Mucosa of stomach (tissue), 1 donor: ENCODE measurements at regions not wholly inside any gene's neighbourhood (a gene's known extent, or its start where the extent isn't known, plus 50 kb on each side); places are given as distances from the start of the nearest gene placed in this dataset.
"Not testable (repeated sequence)": the region's sequence is repeated elsewhere in the genome, so short reads cannot be mapped to it uniquely, and the experiment has no call there.

Experiments
- H3K27me3 ChIP-seq: one replicate; pipeline ENCODE4 v1.7.0; 2013; ENCODE audit warnings: mild to moderate bottlenecking, low read length; ENCODE audit not compliant: control insufficient read depth, insufficient read depth
- H3K36me3 ChIP-seq: one replicate; pipeline ENCODE4 v1.7.0; 2013; ENCODE audit warnings: low read length; ENCODE audit not compliant: control insufficient read depth, insufficient read depth
- H3K4me1 ChIP-seq: one replicate; pipeline ENCODE4 v1.7.0; 2013; ENCODE audit warnings: mild to moderate bottlenecking, low read length; ENCODE audit not compliant: control insufficient read depth, insufficient read depth
- H3K4me3 ChIP-seq: one replicate; pipeline ENCODE4 v1.7.0; 2013; ENCODE audit warnings: low read length
- H3K9ac ChIP-seq: one replicate; pipeline ENCODE4 v1.7.0; 2013; ENCODE audit warnings: mild to moderate bottlenecking, low read length, moderate library complexity
- H3K9me3 ChIP-seq: one replicate; pipeline ENCODE4 v1.7.0; 2013; ENCODE audit warnings: mild to moderate bottlenecking, low read length, moderate library complexity; ENCODE audit not compliant: control insufficient read depth
- donor health status: Pancreatic carcinoma.

DNA sequence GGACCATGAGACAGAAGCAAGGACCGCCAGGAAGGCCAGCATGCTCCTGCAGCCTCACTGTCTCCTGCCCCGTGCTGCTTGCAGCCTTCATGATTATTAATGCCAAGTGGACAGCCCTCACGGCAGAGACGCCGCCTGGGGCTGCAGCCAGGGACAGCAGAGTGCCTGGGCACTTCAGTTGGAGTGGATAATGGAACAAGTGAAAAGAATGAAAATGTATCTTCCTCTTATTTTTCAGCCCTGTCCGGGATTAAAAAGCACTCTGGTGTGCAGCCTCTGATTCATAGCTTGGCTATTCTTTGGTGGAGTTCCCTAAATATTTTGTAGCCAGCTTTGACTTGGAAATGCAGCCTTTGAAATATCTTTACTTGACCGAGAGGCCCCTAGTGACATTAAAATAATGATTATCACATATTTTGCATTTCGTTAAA, 1404.2 kb downstream of the BRD1 start:
- Histone ChIP-seq H3K9ac (no peak overlapping the region), H3K27me3 (no peaks in the 10 kb centered on the region), H3K9me3 (no peaks in the 10 kb centered on the region), H3K36me3 (no peaks in the 10 kb centered on the region), H3K4me1 (no peaks in the 10 kb centered on the region), H3K4me3 (no peak overlapping the region)

DNA sequence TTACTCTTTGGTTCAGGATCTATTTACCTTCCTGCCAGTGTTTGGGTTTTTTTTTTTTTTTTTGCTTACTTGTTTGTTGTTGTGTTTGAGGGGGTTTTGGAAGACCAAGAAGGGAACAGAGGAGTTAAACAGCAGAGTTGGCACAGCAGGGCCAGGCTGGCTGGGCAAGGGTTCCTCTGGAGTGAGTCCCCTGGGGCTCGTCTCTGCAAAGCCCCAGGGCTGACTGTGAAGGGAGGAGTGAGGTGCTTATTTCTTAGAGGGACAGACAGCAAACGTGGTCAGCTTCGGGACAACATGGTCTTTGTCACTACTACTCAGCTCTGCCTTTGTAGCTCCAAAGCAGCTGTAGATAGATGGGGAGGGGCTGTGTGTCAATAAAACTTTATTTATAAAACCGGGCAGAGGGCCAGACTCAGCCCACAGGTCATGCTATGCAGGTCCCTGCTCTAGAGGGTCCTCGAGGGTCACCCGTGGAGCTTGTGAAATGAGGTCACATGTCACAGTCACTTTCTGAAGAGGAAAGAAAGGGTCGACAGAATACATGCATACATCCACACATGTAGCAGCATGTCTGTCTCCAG, 1404.7 kb downstream of the BRD1 start:
- no peak overlapping the region for H3K4me3 ChIP-seq
- no peaks in the 10 kb centered on the region for H3K27me3 ChIP-seq
- H3K9ac ChIP-seq: no peak overlapping the region
- no peaks in the 10 kb centered on the region for H3K4me1 ChIP-seq
- H3K36me3 ChIP-seq: no peaks in the 10 kb centered on the region
- H3K9me3 ChIP-seq: no peaks in the 10 kb centered on the region

DNA sequence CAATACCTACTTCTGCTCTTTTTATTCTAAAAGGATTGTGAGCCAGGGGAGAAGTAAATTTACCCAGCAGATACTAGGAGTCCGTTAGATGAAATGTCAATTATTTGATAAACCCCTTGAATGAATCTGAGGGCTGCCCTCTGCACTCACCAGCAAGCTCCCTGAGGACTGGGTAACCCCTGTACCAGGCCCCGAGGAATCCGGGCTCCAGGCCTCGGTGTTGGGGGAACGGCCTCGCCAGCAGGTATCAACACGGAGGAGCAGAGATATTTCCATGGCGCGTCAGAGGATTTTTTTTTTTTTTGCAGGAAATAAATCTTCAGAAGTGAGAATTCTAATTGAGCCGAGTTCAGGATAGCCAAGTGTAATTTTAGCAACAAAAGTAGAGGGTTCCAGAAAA, 1408.8 kb downstream of the BRD1 start:
- no peaks in the 10 kb centered on the region for H3K36me3 ChIP-seq
- no peak overlapping the region for H3K4me3 ChIP-seq
- no peaks in the 10 kb centered on the region for H3K9me3 ChIP-seq
- H3K27me3 ChIP-seq: no peaks in the 10 kb centered on the region
- H3K9ac ChIP-seq: no peak overlapping the region
- H3K4me1 ChIP-seq: no peaks in the 10 kb centered on the region

DNA sequence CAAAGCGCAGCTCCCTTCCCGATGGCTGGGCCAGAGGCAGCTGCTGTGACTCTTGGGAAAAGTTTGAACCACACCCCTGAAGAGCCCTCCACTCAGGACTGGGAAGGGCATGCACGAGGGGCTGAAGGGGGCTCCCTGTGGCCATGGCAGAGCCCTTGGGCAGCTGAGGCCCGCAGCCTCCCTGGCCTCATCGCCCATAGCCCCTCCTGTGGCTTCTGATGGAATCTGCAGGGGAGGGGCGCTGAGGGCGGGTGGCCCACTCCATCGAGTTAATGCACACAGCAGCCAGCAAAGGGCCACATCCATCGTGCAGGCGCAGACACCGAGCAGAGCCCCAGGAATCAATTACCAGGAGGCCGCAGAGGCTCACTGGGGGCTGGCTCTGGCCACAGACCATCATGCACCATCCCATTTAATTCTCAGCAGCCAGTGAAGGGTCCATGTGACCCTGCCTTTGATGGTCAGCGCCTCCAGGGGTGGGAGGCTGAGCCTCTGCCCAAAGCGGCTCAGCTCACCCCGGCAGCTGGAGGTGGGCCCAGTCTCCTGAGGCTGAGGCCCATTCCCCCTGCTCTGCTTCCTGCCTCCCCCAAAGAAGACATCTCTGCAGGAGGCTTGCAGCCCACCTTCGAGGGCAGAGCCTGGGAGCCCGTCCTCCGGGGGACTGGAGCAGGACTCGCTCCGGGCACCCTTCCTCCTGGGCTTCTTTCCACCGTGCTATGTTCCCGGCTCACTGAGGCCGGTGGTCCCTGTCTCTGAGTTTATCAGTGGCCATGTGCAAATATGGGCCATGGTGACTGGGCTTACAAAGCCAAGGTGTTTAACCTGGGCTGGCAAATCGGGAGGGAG, 1410.2 kb downstream of the BRD1 start:
- Histone ChIP-seq H3K9me3 (no peaks in the 10 kb centered on the region), H3K4me1 (no peaks in the 10 kb centered on the region), H3K36me3 (no peaks in the 10 kb centered on the region), H3K4me3 (no peak overlapping the region), H3K27me3 (no peaks in the 10 kb centered on the region), H3K9ac (no peak overlapping the region)

DNA sequence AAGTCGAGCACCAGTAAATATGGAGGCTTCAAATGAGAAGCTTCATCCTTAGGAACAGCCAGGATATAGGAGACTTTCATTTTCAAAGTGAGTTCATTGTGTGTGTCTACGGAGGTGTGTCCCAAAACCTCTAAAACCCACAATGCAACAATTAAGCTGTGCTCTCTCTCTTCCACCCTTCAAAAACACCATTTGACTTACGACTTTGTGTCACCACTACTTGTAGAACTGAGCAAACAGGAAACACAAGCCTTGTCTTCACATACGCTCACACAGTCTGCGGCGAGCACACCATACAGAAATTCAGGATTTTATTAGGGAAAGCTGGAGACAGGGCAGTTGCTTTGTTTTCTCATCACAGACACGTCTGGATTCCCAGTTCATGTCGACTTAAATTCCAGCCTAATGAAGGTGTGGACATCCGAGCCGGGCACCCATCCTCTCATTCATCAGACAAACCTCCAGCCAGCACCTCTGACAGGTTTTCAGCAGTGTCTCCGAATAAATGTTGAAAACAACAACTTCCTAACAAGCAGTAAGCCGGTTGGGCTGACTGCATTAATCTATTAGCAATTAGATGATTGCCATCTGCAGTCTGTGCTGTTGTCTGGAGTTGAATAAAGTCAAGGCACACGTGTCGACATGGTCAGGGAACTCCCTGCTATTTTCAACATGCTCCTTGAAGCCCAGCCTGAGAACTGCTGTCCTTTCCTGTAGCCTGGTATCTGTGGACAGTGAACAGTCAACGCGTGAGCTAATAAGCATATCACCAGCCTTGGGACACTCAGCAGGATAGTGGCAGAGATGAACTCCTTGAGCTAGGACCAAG, 1411.1 kb downstream of the BRD1 start:
- Histone ChIP-seq H3K4me1 (no peaks in the 10 kb centered on the region), H3K4me3 (no peak overlapping the region), H3K27me3 (no peaks in the 10 kb centered on the region), H3K9ac (no peak overlapping the region), H3K9me3 (no peaks in the 10 kb centered on the region), H3K36me3 (no peaks in the 10 kb centered on the region)

DNA sequence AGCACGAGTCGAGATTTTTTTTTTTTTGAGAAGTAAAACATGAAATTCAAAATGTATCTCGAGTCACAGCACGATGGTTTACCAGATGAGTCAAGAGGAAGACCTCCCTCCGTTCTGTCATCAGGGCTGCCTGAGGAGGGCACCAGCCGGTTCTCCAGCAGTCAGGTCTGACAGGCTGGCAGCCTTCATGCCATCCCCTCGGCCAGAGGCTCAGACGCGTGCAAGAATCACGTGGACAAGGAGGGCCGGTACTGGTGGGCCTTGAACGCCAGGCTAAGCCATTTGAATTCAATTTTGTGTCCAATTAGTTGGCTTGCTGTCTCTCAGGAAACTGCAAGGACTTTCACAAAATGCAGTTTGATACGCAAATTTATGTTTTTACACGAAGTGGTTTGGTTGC, 1412.2 kb downstream of the BRD1 start:
- no peaks in the 10 kb centered on the region for H3K4me1 ChIP-seq
- H3K27me3 ChIP-seq: peaks cover 5% of the 10 kb centered on the region
- no peaks in the 10 kb centered on the region for H3K9me3 ChIP-seq
- H3K36me3 ChIP-seq: no peaks in the 10 kb centered on the region
- H3K4me3 ChIP-seq: no peak overlapping the region
- H3K9ac ChIP-seq: no peak overlapping the region

DNA sequence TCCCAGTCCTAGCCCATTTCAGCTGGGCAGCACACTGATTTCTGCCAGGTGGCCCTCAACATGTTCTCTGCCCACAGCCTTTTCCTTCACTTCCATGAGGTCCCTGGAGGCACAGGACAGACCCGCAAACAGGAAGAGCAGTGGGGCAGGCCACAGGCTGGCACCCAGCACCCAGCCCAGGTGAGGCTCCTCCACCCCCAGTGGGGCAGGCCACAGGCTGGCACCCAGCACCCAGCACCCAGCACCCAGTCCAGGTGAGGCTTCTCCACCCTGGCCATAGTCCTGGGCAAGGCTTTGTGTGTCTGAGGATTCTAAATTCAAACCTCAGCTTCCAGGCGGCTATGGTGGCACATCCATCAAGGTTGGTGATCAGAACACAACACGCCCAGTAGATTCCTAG, 1413.0 kb downstream of the BRD1 start:
- Histone ChIP-seq H3K36me3 (no peaks in the 10 kb centered on the region), H3K27me3 (peaks cover 5% of the 10 kb centered on the region), H3K4me1 (no peaks in the 10 kb centered on the region), H3K4me3 (no peak overlapping the region), H3K9me3 (no peaks in the 10 kb centered on the region), H3K9ac (no peak overlapping the region)

DNA sequence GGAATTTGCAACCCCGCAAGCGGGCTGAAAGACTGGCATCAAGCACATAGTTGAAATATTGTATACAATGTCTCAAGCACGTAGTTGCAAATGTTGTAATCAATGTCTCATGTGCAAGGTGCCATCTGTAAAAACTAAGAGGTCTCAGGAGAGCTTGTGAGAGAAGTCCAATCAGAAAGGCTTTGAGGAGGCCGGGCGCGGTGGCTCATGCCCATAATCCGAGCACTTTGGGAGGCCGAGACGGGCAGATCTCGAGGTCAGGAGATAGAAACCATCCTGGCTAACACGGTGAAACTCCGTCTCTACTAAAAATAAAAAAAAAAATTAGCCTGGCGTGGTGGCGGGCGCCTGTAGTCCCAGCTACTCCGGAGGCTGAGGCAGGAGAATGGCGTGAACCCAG, 1414.7 kb downstream of the BRD1 start:
- not testable (repeated sequence) for H3K9ac ChIP-seq, H3K9me3 ChIP-seq, H3K27me3 ChIP-seq, H3K4me1 ChIP-seq, H3K4me3 ChIP-seq, H3K36me3 ChIP-seq

DNA sequence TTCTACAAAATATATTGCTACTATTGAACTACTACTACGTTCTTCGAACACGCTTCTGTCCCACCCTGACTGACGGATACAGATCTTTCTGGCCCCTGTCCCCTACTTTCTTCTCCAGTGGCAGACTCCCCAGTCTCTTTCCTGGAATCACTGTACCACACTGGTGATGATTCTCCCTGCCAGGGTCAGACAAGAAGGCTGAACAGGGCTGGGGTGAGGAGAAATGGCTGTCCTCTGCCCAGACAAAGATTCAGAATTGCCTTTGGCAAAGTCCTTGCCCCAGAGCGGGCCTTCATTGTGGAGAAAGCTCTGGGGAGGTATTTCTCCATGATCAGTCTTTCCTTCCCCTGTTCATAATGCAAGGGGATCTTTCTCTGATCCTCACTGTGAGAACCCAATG, 1417.1 kb downstream of the BRD1 start:
- Histone ChIP-seq H3K4me3 (no peak overlapping the region), H3K36me3 (no peaks in the 10 kb centered on the region), H3K27me3 (peaks cover 5% of the 10 kb centered on the region), H3K9ac (no peak overlapping the region), H3K4me1 (no peaks in the 10 kb centered on the region), H3K9me3 (no peaks in the 10 kb centered on the region)

DNA sequence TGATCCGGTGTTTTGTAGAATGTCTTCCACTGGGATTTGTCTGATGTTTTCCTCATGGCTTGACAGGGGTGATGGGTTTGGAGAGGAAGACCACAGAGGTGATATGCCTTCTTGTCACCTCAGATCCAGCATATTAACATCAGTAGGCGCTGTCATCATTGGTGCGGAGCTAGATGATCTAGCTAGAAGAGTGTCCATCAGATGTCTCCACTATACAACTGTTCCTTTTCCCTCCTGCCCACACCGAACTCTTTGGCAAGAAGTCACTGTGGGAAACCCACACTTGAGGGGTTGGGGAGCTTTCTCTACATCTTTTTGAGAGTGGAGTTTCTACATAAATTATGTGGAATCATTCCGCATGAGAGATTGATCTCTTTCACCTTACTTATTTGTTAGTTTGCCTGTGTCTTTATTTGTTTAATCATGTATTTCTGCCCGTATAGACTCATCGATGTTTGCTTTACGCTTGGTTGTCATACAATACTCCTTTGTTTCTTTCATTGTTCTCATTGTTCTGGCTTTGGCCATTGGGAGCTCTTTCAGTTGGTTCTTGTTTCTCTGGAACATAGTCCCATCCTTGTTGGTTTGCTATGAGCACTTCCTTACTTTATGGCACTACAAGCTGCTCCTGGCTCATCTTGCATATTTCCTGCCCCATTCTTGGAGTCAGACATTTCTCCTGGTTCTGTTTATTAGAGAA, 1420.3 kb downstream of the BRD1 start:
- Histone ChIP-seq H3K4me3 (no peak overlapping the region), H3K36me3 (no peaks in the 10 kb centered on the region), H3K9me3 (no peaks in the 10 kb centered on the region), H3K9ac (no peak overlapping the region), H3K4me1 (no peaks in the 10 kb centered on the region), H3K27me3 (peaks cover 5% of the 10 kb centered on the region)

DNA sequence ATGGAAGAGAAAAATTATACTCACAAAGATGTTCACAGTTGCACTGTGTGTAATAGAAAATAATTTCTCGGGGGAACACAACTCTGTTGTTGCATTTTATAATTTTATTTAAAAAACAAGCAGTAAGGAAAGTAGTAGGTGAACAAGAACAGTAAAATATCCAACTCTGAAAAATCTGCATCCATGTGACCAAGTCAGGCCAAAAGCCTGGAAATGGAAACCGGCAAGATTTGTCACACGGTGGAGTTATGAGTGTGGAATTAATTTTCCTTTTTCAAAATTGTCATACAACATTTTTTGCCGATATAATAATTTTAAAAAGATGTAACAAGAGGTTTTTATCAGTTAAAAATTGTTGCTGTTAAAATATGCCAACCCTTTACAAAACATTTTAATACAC, 1421.5 kb downstream of the BRD1 start:
- H3K4me1 ChIP-seq: no peaks in the 10 kb centered on the region
- H3K9me3 ChIP-seq: no peaks in the 10 kb centered on the region
- H3K4me3 ChIP-seq: no peak overlapping the region
- peaks cover 2% of the 10 kb centered on the region for H3K27me3 ChIP-seq
- H3K9ac ChIP-seq: no peak overlapping the region
- no peaks in the 10 kb centered on the region for H3K36me3 ChIP-seq

DNA sequence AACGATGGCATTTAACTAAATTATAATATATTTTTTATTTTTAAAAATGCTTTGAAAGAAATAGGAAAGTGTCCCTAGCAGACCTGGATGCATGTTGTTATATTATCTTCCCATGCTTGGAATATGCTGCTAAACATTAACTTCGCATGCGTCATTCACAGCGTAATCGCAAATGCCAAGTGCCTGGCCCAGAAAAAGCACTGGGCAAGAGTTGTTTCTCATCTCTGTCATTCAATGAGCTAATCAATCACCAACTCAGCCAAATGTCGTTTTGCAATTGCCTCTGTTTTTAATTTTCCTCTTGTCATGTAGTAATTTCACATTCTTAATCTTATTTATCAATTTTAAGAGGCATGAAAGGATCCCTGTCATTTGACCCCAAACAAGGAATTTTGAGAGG, 1421.9 kb downstream of the BRD1 start:
- H3K4me3 ChIP-seq: no peak overlapping the region
- no peaks in the 10 kb centered on the region for H3K9me3 ChIP-seq
- H3K4me1 ChIP-seq: no peaks in the 10 kb centered on the region
- no peak overlapping the region for H3K9ac ChIP-seq
- no peaks in the 10 kb centered on the region for H3K36me3 ChIP-seq
- no peaks in the 10 kb centered on the region for H3K27me3 ChIP-seq
